Stomach (tissue), 8 donors: ENCODE measurements at regions not wholly inside any gene's neighbourhood (a gene's known extent, or its start where the extent isn't known, plus 50 kb on each side); places are given as distances from the start of the nearest gene placed in this dataset.

Experiments
- DNase-seq, 2 donors: peaks; one replicate each; pipeline versions ENCODE4 v3.0.0 to v3.0.0-alpha.2; 2013 to 2019
- H3K27ac ChIP-seq, 5 donors: fragments of 200-600 bp in 4 of 5; sonication (generic) in 4 of 5; one replicate each; pipeline ENCODE4 v1.5.1; 2013 to 2019; ENCODE audit warnings: mild to moderate bottlenecking in 1 of 5, moderate library complexity in 1 of 5
- H3K27me3 ChIP-seq, 3 donors: fragments of 200-600 bp; sonication (generic); one replicate each; pipeline ENCODE4 v1.5.1; 2017 to 2019; ENCODE audit warnings: mixed run types in 1 of 3
- H3K36me3 ChIP-seq, 4 donors: fragments of 200-600 bp; sonication (generic); 1 replicate in 3 of 4; 2 replicates in 1 of 4; pipeline ENCODE4 v1.5.1; 2016 to 2019
- H3K4me1 ChIP-seq, 4 donors: fragments of 200-600 bp; sonication (generic); one replicate each; pipeline ENCODE4 v1.5.1; 2016 to 2019
- H3K4me3 ChIP-seq, 4 donors: fragments of 200-600 bp; sonication (generic) in 3 of 4; one replicate each; pipeline ENCODE4 v1.5.1; 2016 to 2019; ENCODE audit warnings: mild to moderate bottlenecking in 1 of 4
- H3K9me3 ChIP-seq, 4 donors: fragments of 200-600 bp; sonication (generic); one replicate each; pipeline ENCODE4 v1.5.1; 2016 to 2019
- CTCF ChIP-seq, 7 experiments: fragments of 450-650 bp in 4 of 7; fragments of 200-600 bp in 3 of 7; sonication (generic) in 3 of 7; IDR thresholded peaks; one replicate each; pipeline ENCODE4 v1.5.1; 2016 to 2019; ENCODE audit warnings: antibody characterized with exemption in 7 of 7, control low read depth in 2 of 7, mild to moderate bottlenecking in 1 of 7
- EP300 ChIP-seq: sonication (generic); formaldehyde crosslinking; IDR thresholded peaks from one replicate; pipeline ENCODE4 v1.6.1; 2017; ENCODE audit warnings: antibody characterized with exemption
- POLR2A ChIP-seq, 4 donors: fragments of 450-650 bp; IDR thresholded peaks; one replicate each; pipeline ENCODE4 v1.6.1; 2016; ENCODE audit warnings: antibody characterized with exemption in 4 of 4, control low read depth in 2 of 4, mild to moderate bottlenecking in 1 of 4, moderate library complexity in 1 of 4
- POLR2AphosphoS5 ChIP-seq, 3 donors: sonication (generic); formaldehyde crosslinking; IDR thresholded peaks; one replicate each; pipeline ENCODE4 v1.6.1; 2016; ENCODE audit warnings: antibody characterized with exemption in 3 of 3
- WGBS, 5 donors: extraction: QIAGEN DNeasy Blood & Tissue Kit in 3 of 5; methylation state at CpG; one replicate each; pipeline versions ENCODE4 v1.1.5 to v1.1.7; 2013 to 2018; 5-methylcytosine and 5-hydroxymethylcytosine counted together
- intact Hi-C: fragments of 100-400 bp; cut with DNase I; formaldehyde crosslinking; loops from one replicate; pipeline ENCODE4 v1.15.1; 2023; ENCODE audit warnings: low total_unique reads
- donor health status: healthy with polysubstance abuse.
- donor health status: Bipolar disorder and iron deficiency.
- donor health status: healthy.

GRCh38 chr4:125520258-125520990 is 205.7 kb downstream of the FAT4 start:
- 38 to 56% (median 43%) methylated on average over 5 of the region's 5 CpGs for WGBS, 5 donors
- TF ChIP-seq POLR2A (IDR thresholded peaks at IDR 0.05) (no peak), EP300 (no peak), POLR2AphosphoS5 (IDR thresholded peaks at IDR 0.05) (no peak), CTCF (IDR thresholded peaks at IDR 0.05) (no peak)
- intact Hi-C loops: no loop called here
- Histone ChIP-seq H3K4me1 (no peaks in the 10 kb centered on the region), H3K27ac (no peak overlapping the region), H3K36me3 (no peaks in the 10 kb centered on the region), H3K9me3 (peaks cover 0 to 2% (median 0%) of the 10 kb centered on the region in 4 donors), H3K27me3 (no peaks in the 10 kb centered on the region), H3K4me3 (no peak overlapping the region)
- no peak for DNase-seq

- no peaks in the 10 kb centered on the region for H3K36me3 ChIP-seq
- TF ChIP-seq POLR2AphosphoS5 (IDR thresholded peaks at IDR 0.05) (no peak), CTCF (IDR thresholded peaks at IDR 0.05) (no peak), EP300 (no peak), POLR2A (IDR thresholded peaks at IDR 0.05) (no peak)
- H3K27me3 ChIP-seq: no peaks in the 10 kb centered on the region
- no peak overlapping the region for H3K4me3 ChIP-seq
- no peaks in the 10 kb centered on the region for H3K9me3 ChIP-seq
- intact Hi-C loops: no loop called here
- DNase-seq: no peak
- H3K27ac ChIP-seq: no peak overlapping the region
- no peaks in the 10 kb centered on the region for H3K4me1 ChIP-seq
- 90 to 95% (median 93%) methylated on average over 9 of the region's 9 CpGs for WGBS, 5 donors
These were observed 207.8 kb downstream of the FAT4 start for GRCh38 chr4:125522588-125522987.

- Histone ChIP-seq H3K4me1 (no peaks in the 10 kb centered on the region), H3K4me3 (no peak overlapping the region), H3K27me3 (no peaks in the 10 kb centered on the region), H3K27ac (no peak overlapping the region), H3K9me3 (no peaks in the 10 kb centered on the region), H3K36me3 (no peaks in the 10 kb centered on the region)
- 54 to 81% (median 78%) methylated on average over 10 of the region's 10 CpGs for whole genome bisulfite sequencing, 5 donors
- DNase-seq: no peak
- intact Hi-C loops: no loop called here
- no peak for TF ChIP-seq POLR2AphosphoS5 (IDR thresholded peaks at IDR 0.05)
- TF ChIP-seq EP300: no peak
- no peak for TF ChIP-seq CTCF (IDR thresholded peaks at IDR 0.05)
- no peak for TF ChIP-seq POLR2A (IDR thresholded peaks at IDR 0.05)
These were observed 208.2 kb downstream of the FAT4 start for GRCh38 chr4:125522992-125523391.

GRCh38 chr4:125526420-125526819 is 211.7 kb downstream of the FAT4 start:
- intact Hi-C loops: no loop called here

More at GRCh38 chr4:125526420-125526819, 211.7 kb downstream of the FAT4 start:
- Histone ChIP-seq H3K27me3 (no peaks in the 10 kb centered on the region), H3K4me1 (no peaks in the 10 kb centered on the region), H3K27ac (no peak overlapping the region), H3K9me3 (no peaks in the 10 kb centered on the region), H3K36me3 (no peaks in the 10 kb centered on the region), H3K4me3 (no peak overlapping the region)
- DNase-seq: no peak
- no peak for TF ChIP-seq POLR2A (IDR thresholded peaks at IDR 0.05)
- no peak for TF ChIP-seq CTCF (IDR thresholded peaks at IDR 0.05)
- WGBS, 5 donors: 80 to 87% (median 83%) methylated on average over 2 of the region's 2 CpGs
